ENCODE measurements at regions not wholly inside any gene's neighbourhood (a gene's known extent, or its start where the extent isn't known, plus 50 kb on each side); places are given as distances from the start of the nearest gene placed in this dataset.

DNA sequence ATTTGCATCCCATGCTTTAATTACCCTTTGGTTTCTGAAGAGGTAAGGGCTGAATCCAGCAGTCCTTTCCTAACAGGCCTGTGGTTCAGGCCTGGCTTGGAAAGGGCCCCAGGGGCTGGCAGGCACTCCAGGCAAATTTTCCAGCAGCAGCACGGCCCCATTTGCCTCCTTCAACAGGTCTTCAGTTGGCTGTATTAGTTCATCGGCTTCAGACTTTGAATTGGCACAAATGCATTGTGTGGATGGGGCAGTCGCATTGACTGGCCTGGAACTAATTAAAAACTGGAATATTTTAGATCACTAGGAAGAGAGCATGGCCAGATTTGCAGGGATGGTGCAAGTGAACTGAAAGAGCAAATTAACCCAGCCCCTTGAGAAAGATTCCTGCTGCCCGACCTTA, 207.8 kb upstream of the MCTP2 start:
- TF ChIP-seq EZH2 (IDR thresholded peaks at IDR 0.05; ENCODE audit: insufficient read depth, low read length) (no peak), CTCF (IDR thresholded peaks at IDR 0.05; ENCODE audit: insufficient read depth, low read depth, low read length) (no peak)
- Histone ChIP-seq H3K36me3 (ENCODE audit: insufficient read depth, low read length) (no peaks in the 10 kb centered on the region), H3K27me3 (ENCODE audit: insufficient read depth, low read length) (no peaks in the 10 kb centered on the region), H3K27ac (ENCODE audit: low read depth, low read length) (no peak overlapping the region), H2AFZ (ENCODE audit: low read depth, low read length) (no peak overlapping the region), H4K20me1 (ENCODE audit: insufficient read depth, low read length) (no peaks in the 10 kb centered on the region), H3K79me2 (ENCODE audit: insufficient read depth, low read length) (no peaks in the 10 kb centered on the region), H3K9me3 (ENCODE audit: insufficient read depth, low read depth, low read length) (no peaks in the 10 kb centered on the region), H3K4me2 (ENCODE audit: low read length) (no peak overlapping the region), H3K9ac (ENCODE audit: low read length) (no peak overlapping the region), H3K4me1 (ENCODE audit: insufficient read depth, low read length) (peaks cover 13% of the 10 kb centered on the region), H3K4me3 (ENCODE audit: insufficient read depth, low read depth, low read length) (no peak overlapping the region)
- H3K4me1 Mint-ChIP-seq (ENCODE audit: low read depth, unreplicated experiment), result peaks cover 16% of the 10 kb centered on the region
- no peak overlapping the region for H3K4me3 Mint-ChIP-seq (ENCODE audit: unreplicated experiment)
- no peaks in the 10 kb centered on the region for H3K9me3 Mint-ChIP-seq (ENCODE audit: unreplicated experiment)
- no peak for DNase-seq (ENCODE audit: low read depth)
- H3K36me3 Mint-ChIP-seq (ENCODE audit: low read depth, unreplicated experiment), result no peaks in the 10 kb centered on the region
- FAIRE-seq, result no peak
- H3K27ac Mint-ChIP-seq (ENCODE audit: unreplicated experiment), result no peak overlapping the region
- peaks cover 3% of the 10 kb centered on the region for H3K27me3 Mint-ChIP-seq (ENCODE audit: low read depth, unreplicated experiment)

DNA sequence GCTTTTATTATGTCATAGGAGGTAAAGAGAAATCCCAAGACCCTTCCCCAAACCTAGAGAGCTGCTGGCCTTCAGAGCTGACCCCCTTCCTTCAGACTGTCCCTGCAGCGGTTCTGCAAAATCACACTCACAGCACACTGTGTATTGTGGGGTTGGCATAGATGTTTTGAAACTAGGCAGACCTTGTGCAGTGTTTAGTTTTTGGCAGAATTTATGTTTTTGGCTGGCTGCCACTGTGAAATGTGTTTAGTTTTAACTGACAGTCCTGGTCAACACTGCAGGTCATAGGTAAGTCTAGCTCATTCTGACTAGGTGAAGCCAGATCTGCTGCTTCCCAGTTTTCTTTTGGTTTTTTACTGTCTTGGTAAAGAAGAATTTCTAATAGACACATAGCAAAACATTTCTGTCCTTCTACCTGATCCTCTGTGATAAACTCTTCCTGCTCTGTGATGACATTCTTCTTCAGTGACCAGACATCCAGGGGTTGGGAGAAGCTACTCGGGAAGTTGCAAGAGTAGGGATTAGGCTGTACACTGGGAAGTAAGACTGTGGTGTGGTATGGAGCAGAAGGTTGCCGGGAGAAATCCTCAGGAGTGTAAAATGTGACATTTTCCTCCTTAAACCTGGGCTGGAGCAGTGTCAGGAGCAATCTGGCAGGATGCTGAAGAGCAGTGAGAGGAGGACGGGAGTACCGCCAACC, 209.6 kb upstream of the MCTP2 start:
- H3K4me3 ChIP-seq (ENCODE audit: insufficient read depth, low read depth, low read length), result no peak overlapping the region
- H2AFZ ChIP-seq (ENCODE audit: low read depth, low read length), result no peak overlapping the region
- Mint-ChIP-seq H3K9me3 (ENCODE audit: unreplicated experiment) (peaks cover 2% of the 10 kb centered on the region), H3K27ac (ENCODE audit: unreplicated experiment) (no peak overlapping the region), H3K4me1 (ENCODE audit: low read depth, unreplicated experiment) (peaks cover 8% of the 10 kb centered on the region), H3K27me3 (ENCODE audit: low read depth, unreplicated experiment) (peaks cover 3% of the 10 kb centered on the region), H3K4me3 (ENCODE audit: unreplicated experiment) (no peak overlapping the region), H3K36me3 (ENCODE audit: low read depth, unreplicated experiment) (no peaks in the 10 kb centered on the region)
- H3K9ac ChIP-seq (ENCODE audit: low read length), result no peak overlapping the region
- no peaks in the 10 kb centered on the region for H4K20me1 ChIP-seq (ENCODE audit: insufficient read depth, low read length)
- no peak overlapping the region for H3K27ac ChIP-seq (ENCODE audit: low read depth, low read length)
- H3K9me3 ChIP-seq (ENCODE audit: insufficient read depth, low read depth, low read length), result no peaks in the 10 kb centered on the region
- H3K4me2 ChIP-seq (ENCODE audit: low read length), result no peak overlapping the region
- TF ChIP-seq EZH2 (IDR thresholded peaks at IDR 0.05; ENCODE audit: insufficient read depth, low read length) (no peak), CTCF (IDR thresholded peaks at IDR 0.05; ENCODE audit: insufficient read depth, low read depth, low read length) (no peak)
- no peaks in the 10 kb centered on the region for H3K36me3 ChIP-seq (ENCODE audit: insufficient read depth, low read length)
- DNase-seq (ENCODE audit: low read depth) (no peak), FAIRE-seq (no peak)
- no peaks in the 10 kb centered on the region for H3K79me2 ChIP-seq (ENCODE audit: insufficient read depth, low read length)
- H3K27me3 ChIP-seq (ENCODE audit: insufficient read depth, low read length), result no peaks in the 10 kb centered on the region
- H3K4me1 ChIP-seq (ENCODE audit: insufficient read depth, low read length), result peaks cover 8% of the 10 kb centered on the region

DNA sequence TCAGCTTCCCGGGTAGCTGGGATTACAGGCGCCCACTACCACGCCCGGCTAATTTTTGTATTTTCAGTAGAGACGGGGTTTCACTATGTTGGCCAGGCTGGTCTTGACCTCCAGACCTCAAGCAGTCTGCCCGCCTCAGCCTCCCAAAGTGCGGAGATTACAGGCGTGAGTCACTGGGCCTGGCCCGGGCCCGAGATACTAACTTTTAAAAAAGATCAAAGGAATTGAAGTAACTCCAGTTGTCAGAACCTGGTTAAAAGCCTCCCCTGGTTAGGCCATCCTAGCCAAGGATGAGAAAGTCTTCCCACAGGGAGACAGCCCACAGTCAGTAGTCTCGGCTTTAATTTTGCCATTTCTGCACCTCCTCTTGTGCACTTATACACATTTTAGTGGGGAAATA, 212.3 kb upstream of the MCTP2 start:
- no peaks in the 10 kb centered on the region for H4K20me1 ChIP-seq (ENCODE audit: insufficient read depth, low read length)
- H3K27ac Mint-ChIP-seq (ENCODE audit: unreplicated experiment), result no peak overlapping the region
- H3K27me3 Mint-ChIP-seq (ENCODE audit: low read depth, unreplicated experiment), result peaks cover 3% of the 10 kb centered on the region
- no peak overlapping the region for H3K9ac ChIP-seq (ENCODE audit: low read length)
- H3K4me2 ChIP-seq (ENCODE audit: low read length), result no peak overlapping the region
- no peaks in the 10 kb centered on the region for H3K36me3 Mint-ChIP-seq (ENCODE audit: low read depth, unreplicated experiment)
- TF ChIP-seq EZH2 (IDR thresholded peaks at IDR 0.05; ENCODE audit: insufficient read depth, low read length) (no peak), CTCF (IDR thresholded peaks at IDR 0.05; ENCODE audit: insufficient read depth, low read depth, low read length) (no peak)
- DNase-seq (ENCODE audit: low read depth) (no peak), FAIRE-seq (no peak)
- no peak overlapping the region for H3K4me3 Mint-ChIP-seq (ENCODE audit: unreplicated experiment)
- H3K9me3 Mint-ChIP-seq (ENCODE audit: unreplicated experiment), result peaks cover 2% of the 10 kb centered on the region
- H3K36me3 ChIP-seq (ENCODE audit: insufficient read depth, low read length), result no peaks in the 10 kb centered on the region
- H3K9me3 ChIP-seq (ENCODE audit: insufficient read depth, low read depth, low read length), result no peaks in the 10 kb centered on the region
- peaks cover 5% of the 10 kb centered on the region for H3K4me1 ChIP-seq (ENCODE audit: insufficient read depth, low read length)
- H2AFZ ChIP-seq (ENCODE audit: low read depth, low read length), result no peak overlapping the region
- no peaks in the 10 kb centered on the region for H3K79me2 ChIP-seq (ENCODE audit: insufficient read depth, low read length)
- no peaks in the 10 kb centered on the region for H3K4me1 Mint-ChIP-seq (ENCODE audit: low read depth, unreplicated experiment)
- H3K27ac ChIP-seq (ENCODE audit: low read depth, low read length), result no peak overlapping the region
- H3K4me3 ChIP-seq (ENCODE audit: insufficient read depth, low read depth, low read length), result no peak overlapping the region
- H3K27me3 ChIP-seq (ENCODE audit: insufficient read depth, low read length), result no peaks in the 10 kb centered on the region
